Natural killer cell (primary cell): ENCODE measurements at regions not wholly inside any gene's neighbourhood (a gene's known extent, or its start where the extent isn't known, plus 50 kb on each side); places are given as distances from the start of the nearest gene placed in this dataset.
"Not testable (repeated sequence)": the region's sequence is repeated elsewhere in the genome, so short reads cannot be mapped to it uniquely, and the experiment has no call there.

Experiments
- ATAC-seq, 3 donors: fragments of 150-1000 bp in 2 of 3; fragments of 200-7000 bp in 1 of 3; cut with Tn5 transposase; 1 replicate in 1 of 3; 2 replicates in 2 of 3; pipeline ENCODE4 v1.10.0; 2021; ENCODE audit warnings: mild to moderate bottlenecking in 2 of 3, moderate library complexity in 2 of 3
- DNase-seq, 2 donors: peaks; one replicate each; pipeline versions ENCODE4 v3.0.0 to v3.0.0-alpha.2; 2013 to 2021; ENCODE audit warnings: mixed read lengths in 1 of 2
- H3K27ac ChIP-seq: one replicate; pipeline ENCODE4 v1.5.1; 2013; ENCODE audit warnings: mild to moderate bottlenecking, low read length
- H3K27me3 ChIP-seq: one replicate; pipeline ENCODE4 v1.6.1; 2013; ENCODE audit warnings: low read length; ENCODE audit not compliant: control insufficient read depth, insufficient read depth
- H3K36me3 ChIP-seq: one replicate; pipeline ENCODE4 v1.6.1; 2013; ENCODE audit warnings: low read length; ENCODE audit not compliant: control insufficient read depth, insufficient read depth
- H3K4me1 ChIP-seq: one replicate; pipeline ENCODE4 v1.6.1; 2013; ENCODE audit warnings: low read length; ENCODE audit not compliant: control insufficient read depth, insufficient read depth
- H3K4me3 ChIP-seq: one replicate; pipeline ENCODE4 v1.5.1; 2013; ENCODE audit warnings: low read length
- H3K9me3 ChIP-seq: one replicate; pipeline ENCODE4 v1.6.1; 2013; ENCODE audit warnings: low read length; ENCODE audit not compliant: control insufficient read depth, insufficient read depth
- H3K27ac Mint-ChIP-seq, 2 donors: one replicate each; pipeline ENCODE4 v1.8.0; 2022; ENCODE audit warnings: mild to moderate bottlenecking in 2 of 2, mixed read lengths in 2 of 2, moderate library complexity in 1 of 2
- H3K27me3 Mint-ChIP-seq, 2 donors: one replicate each; pipeline ENCODE4 v1.8.0; 2022; ENCODE audit warnings: low read depth in 2 of 2, mixed read lengths in 2 of 2
- H3K36me3 Mint-ChIP-seq: one replicate; pipeline ENCODE4 v1.8.0; 2022; ENCODE audit warnings: mixed read lengths
- H3K4me1 Mint-ChIP-seq, 2 donors: one replicate each; pipeline ENCODE4 v1.8.0; 2022; ENCODE audit warnings: mixed read lengths in 2 of 2
- H3K4me3 Mint-ChIP-seq: one replicate; pipeline ENCODE4 v1.8.0; 2022; ENCODE audit warnings: mild to moderate bottlenecking, moderate library complexity, mixed read lengths
- H3K9me3 Mint-ChIP-seq, 2 donors: one replicate each; pipeline ENCODE4 v1.8.0; 2022; ENCODE audit warnings: mixed read lengths in 2 of 2
- WGBS: methylation state at CpG from one replicate; pipeline ENCODE4 v1.1.7; 2013; ENCODE audit warnings: missing lambda C conversion rate; ENCODE audit not compliant: insufficient coverage; 5-methylcytosine and 5-hydroxymethylcytosine counted together
- intact Hi-C: fragments of 100-400 bp; cut with micrococcal nuclease; formaldehyde crosslinking; loops from one replicate; pipeline ENCODE4 v1.14.2; 2022
- TF ChIP-seq, protein P1 (sequence below): fragments of 200-600 bp; IDR thresholded peaks from one replicate; pipeline ENCODE4 v1.8.0; 2022; ENCODE audit warnings: antibody characterized with exemption

DNA sequence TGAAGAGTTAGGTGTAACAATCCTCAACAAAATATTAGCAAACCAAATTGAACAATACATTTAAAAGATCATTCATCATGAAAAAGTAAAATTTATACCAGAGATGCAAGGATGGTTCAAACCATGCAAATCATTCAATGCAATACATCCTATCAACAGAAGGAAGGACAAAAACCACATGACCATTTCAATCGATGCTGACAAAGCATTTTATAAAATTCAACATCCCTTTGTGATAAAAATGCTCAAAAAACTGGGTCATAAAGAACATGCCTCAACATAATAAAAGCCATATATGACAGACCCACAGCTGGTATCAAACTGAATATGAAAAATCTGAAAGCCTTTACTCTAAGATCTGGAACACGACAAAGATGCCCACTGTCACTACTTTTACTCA is 490.3 kb upstream of the IRAK1BP1 start:
- peaks cover 17 to 22% of the 10 kb centered on the region in 2 donors for H3K9me3 Mint-ChIP-seq
- no peaks in the 10 kb centered on the region for H3K4me1 Mint-ChIP-seq

DNA sequence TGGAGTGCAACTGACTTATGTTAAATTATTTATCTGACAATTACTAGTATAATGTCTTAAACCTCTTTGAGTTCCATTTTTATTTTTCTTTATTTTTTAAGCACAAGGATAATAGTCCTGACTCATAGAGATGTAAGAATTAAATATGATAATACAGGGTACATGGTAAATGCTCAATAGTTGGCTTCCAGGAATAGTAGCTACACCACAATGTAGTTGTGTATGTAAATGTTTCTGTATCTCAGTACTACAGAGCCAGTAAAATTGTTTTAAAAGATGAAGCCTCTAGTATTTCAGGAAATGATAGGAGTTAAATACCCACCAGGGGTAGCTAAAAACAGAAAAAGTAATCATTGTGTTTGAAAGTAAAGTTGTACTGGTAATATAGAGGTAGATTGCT is 487.4 kb upstream of the IRAK1BP1 start:
- Mint-ChIP-seq H3K27ac (no peak overlapping the region), H3K27me3 (no peaks in the 10 kb centered on the region), H3K36me3 (no peaks in the 10 kb centered on the region), H3K9me3 (peaks cover 11 to 19% of the 10 kb centered on the region in 2 donors), H3K4me1 (no peaks in the 10 kb centered on the region), H3K4me3 (no peak overlapping the region)
- Histone ChIP-seq H3K27me3 (no peaks in the 10 kb centered on the region), H3K27ac (no peak overlapping the region), H3K9me3 (no peaks in the 10 kb centered on the region), H3K36me3 (no peaks in the 10 kb centered on the region), H3K4me3 (no peak overlapping the region), H3K4me1 (no peaks in the 10 kb centered on the region)
- intact Hi-C loops, result no loop called here
- ATAC-seq (no peak), DNase-seq (no peak)
- TF ChIP-seq, protein P1, sequence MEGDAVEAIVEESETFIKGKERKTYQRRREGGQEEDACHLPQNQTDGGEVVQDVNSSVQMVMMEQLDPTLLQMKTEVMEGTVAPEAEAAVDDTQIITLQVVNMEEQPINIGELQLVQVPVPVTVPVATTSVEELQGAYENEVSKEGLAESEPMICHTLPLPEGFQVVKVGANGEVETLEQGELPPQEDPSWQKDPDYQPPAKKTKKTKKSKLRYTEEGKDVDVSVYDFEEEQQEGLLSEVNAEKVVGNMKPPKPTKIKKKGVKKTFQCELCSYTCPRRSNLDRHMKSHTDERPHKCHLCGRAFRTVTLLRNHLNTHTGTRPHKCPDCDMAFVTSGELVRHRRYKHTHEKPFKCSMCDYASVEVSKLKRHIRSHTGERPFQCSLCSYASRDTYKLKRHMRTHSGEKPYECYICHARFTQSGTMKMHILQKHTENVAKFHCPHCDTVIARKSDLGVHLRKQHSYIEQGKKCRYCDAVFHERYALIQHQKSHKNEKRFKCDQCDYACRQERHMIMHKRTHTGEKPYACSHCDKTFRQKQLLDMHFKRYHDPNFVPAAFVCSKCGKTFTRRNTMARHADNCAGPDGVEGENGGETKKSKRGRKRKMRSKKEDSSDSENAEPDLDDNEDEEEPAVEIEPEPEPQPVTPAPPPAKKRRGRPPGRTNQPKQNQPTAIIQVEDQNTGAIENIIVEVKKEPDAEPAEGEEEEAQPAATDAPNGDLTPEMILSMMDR, result no peak

More for the DNA sequence above, 490.3 kb upstream of the IRAK1BP1 start:
- H3K36me3 ChIP-seq, result no peaks in the 10 kb centered on the region
- Mint-ChIP-seq H3K36me3 (no peaks in the 10 kb centered on the region), H3K27ac (no peak overlapping the region), H3K4me3 (no peak overlapping the region), H3K27me3 (no peaks in the 10 kb centered on the region)
- H3K4me1 ChIP-seq, result no peaks in the 10 kb centered on the region
- TF ChIP-seq, protein P1, result no peak
- no peak for DNase-seq
- intact Hi-C loops, result no loop called here
- peaks cover 6% of the 10 kb centered on the region for H3K9me3 ChIP-seq
- WGBS, result 56% methylated on average over 1 of the region's 2 CpGs
- ATAC-seq, result no peak
- no peaks in the 10 kb centered on the region for H3K27me3 ChIP-seq
- H3K27ac ChIP-seq, result no peak overlapping the region
- H3K4me3 ChIP-seq, result no peak overlapping the region

DNA sequence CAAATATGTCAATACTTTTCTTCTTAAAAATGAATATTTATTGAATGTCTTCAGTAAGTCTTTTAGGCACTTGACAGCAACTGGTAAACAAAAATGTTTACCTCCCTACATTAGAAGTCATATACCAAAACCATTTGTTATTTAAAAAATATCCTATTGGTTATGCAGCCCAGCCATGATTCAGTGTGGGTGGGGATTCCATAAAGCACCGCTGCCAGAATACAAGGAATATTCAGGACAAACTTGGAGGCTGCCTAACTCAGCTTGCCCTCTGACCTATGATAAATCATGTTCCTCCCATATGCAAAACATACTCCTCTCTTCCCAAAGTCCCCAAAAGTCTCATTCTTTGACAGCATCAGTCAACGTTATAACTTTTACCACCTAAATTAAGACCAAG is 486.8 kb upstream of the IRAK1BP1 start:
- H3K36me3 ChIP-seq, result no peaks in the 10 kb centered on the region
- H3K9me3 ChIP-seq, result no peaks in the 10 kb centered on the region
- no peaks in the 10 kb centered on the region for H3K27me3 ChIP-seq
- Mint-ChIP-seq H3K27ac (no peak overlapping the region), H3K36me3 (no peaks in the 10 kb centered on the region), H3K9me3 (peaks cover 13 to 24% of the 10 kb centered on the region in 2 donors), H3K4me1 (no peaks in the 10 kb centered on the region), H3K27me3 (no peaks in the 10 kb centered on the region), H3K4me3 (no peak overlapping the region)
- ATAC-seq (no peak), DNase-seq (no peak)
- H3K4me3 ChIP-seq, result no peak overlapping the region
- intact Hi-C loops, result no loop called here
- TF ChIP-seq, protein P1, result no peak
- 70% methylated on average over 2 of the region's 2 CpGs for WGBS
- no peaks in the 10 kb centered on the region for H3K4me1 ChIP-seq
- H3K27ac ChIP-seq, result no peak overlapping the region

DNA sequence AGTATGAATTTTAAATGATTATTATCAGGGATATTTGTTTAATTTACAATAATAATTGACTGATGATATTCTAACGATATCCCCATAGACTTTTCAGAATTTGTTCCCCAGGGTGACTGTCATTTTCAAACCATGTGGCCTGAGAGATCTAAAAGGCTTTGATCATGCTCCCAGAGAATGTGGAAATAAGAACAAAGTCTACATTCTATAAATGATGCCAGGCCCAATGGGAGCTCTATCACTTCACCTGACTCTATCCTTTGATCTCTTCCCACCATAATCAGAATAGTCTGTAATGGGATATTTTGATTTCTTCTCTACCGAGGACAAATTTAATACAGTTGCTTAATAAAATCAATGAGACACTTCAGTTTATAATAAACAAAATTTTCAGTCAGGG is 483.4 kb upstream of the IRAK1BP1 start:
- Histone ChIP-seq H3K36me3 (no peaks in the 10 kb centered on the region), H3K9me3 (peaks cover 11% of the 10 kb centered on the region), H3K27me3 (no peaks in the 10 kb centered on the region), H3K4me1 (no peaks in the 10 kb centered on the region), H3K27ac (no peak overlapping the region), H3K4me3 (no peak overlapping the region)
- no peaks in the 10 kb centered on the region for H3K4me1 Mint-ChIP-seq
- H3K27me3 Mint-ChIP-seq, result no peaks in the 10 kb centered on the region
- no peak for DNase-seq
- ATAC-seq, result no peak
- intact Hi-C loops, result no loop called here
- H3K9me3 Mint-ChIP-seq, result peaks cover 21 to 30% of the 10 kb centered on the region in 2 donors
- H3K36me3 Mint-ChIP-seq, result peaks cover 9% of the 10 kb centered on the region
- TF ChIP-seq, protein P1, result no peak
- H3K4me3 Mint-ChIP-seq, result no peak overlapping the region
- H3K27ac Mint-ChIP-seq, result no peak overlapping the region
- 80% methylated on average over 1 of the region's 2 CpGs for WGBS

DNA sequence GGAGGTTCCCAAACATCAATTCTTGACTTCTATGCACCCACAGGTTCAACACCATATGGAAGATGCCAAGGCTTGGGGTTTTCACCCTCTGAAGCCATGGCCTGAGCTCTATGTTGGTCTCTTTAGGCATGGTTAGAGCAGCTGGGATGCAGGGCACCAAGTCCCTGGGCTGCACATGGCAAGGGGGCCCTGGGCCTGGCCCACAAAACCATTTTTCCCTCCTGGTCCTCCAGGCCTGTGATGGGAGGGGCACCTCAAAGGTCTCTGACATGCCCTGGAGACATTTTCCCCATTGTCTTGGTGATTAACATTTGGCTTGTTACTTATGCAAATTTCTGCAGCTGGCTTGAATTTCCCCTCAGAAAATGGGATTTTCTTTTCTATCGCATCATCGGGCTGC is 480.5 kb upstream of the IRAK1BP1 start:
- H3K27me3 Mint-ChIP-seq, H3K4me1 Mint-ChIP-seq, H3K27me3 ChIP-seq, H3K36me3 ChIP-seq, H3K4me3 ChIP-seq, intact Hi-C loops, DNase-seq, H3K27ac ChIP-seq, H3K27ac Mint-ChIP-seq, H3K4me1 ChIP-seq, ATAC-seq, H3K36me3 Mint-ChIP-seq, H3K4me3 Mint-ChIP-seq: not testable (repeated sequence)
- WGBS, result 96% methylated on average over 2 of the region's 2 CpGs
- peaks cover 11% of the 10 kb centered on the region for H3K9me3 ChIP-seq
- H3K9me3 Mint-ChIP-seq, result peaks cover 27 to 45% of the 10 kb centered on the region in 2 donors
